ENCODE measurements at regions not wholly inside any gene's neighbourhood (a gene's known extent, or its start where the extent isn't known, plus 50 kb on each side); places are given as distances from the start of the nearest gene placed in this dataset.

GRCh38 chr7:41139789-41140188, 563.1 kb downstream of the INHBA start:
- Histone ChIP-seq H3K9me2 (ENCODE audit: insufficient read depth, low read length) (no peaks in the 10 kb centered on the region), H3K4me3 (ENCODE audit: low read depth, low read length, poor library complexity, severe bottlenecking) (no peak overlapping the region), H4K20me1 (ENCODE audit: insufficient read depth, low read length) (no peaks in the 10 kb centered on the region), H3K9me3 (ENCODE audit: low read length) (no peaks in the 10 kb centered on the region), H3K4me2 (ENCODE audit: low read length) (no peak overlapping the region), H3K27ac (ENCODE audit: low read depth, low read length, poor library complexity, severe bottlenecking) (no peak overlapping the region), H3K36me3 (ENCODE audit: insufficient read depth, low read length) (no peaks in the 10 kb centered on the region), H3K79me2 (ENCODE audit: insufficient read depth, low read depth, low read length) (no peaks in the 10 kb centered on the region), H2AFZ (ENCODE audit: low read length) (no peak overlapping the region), H3K4me1 (ENCODE audit: insufficient read depth, low read length, poor library complexity, severe bottlenecking) (no peaks in the 10 kb centered on the region)
- DNase-seq (ENCODE audit: low spot score): no peak
- intact Hi-C loops (cut with micrococcal nuclease; ENCODE audit: unreplicated experiment): no loop called here
- ChIA-PET POLR2A (no interaction called here), CTCF (ENCODE audit: unreplicated experiment) (interaction anchor here (0.6 kb wide), 1 partner anchor 390 kb away, joined by 3 read pairs; no protein-coding TSS in a partner anchor)
- TF ChIP-seq EZH2phosphoT487 (IDR thresholded peaks at IDR 0.05; ENCODE audit: borderline replicate concordance, low read depth, low read length) (no peak), CTCF (conservative IDR thresholded peaks at IDR 0.05; ENCODE audit: low read length) (no peak)
- no TSS peak for BruUV-seq (replicated peaks)

- peaks cover 31% of the 10 kb centered on the region for H3K4me1 ChIP-seq (ENCODE audit: insufficient read depth, low read length, poor library complexity, severe bottlenecking)
- no peaks in the 10 kb centered on the region for H3K79me2 ChIP-seq (ENCODE audit: insufficient read depth, low read depth, low read length)
- no peaks in the 10 kb centered on the region for H4K20me1 ChIP-seq (ENCODE audit: insufficient read depth, low read length)
- ChIA-PET POLR2A (no interaction called here), CTCF (ENCODE audit: unreplicated experiment) (no interaction called here)
- no peak overlapping the region for H3K27ac ChIP-seq (ENCODE audit: low read depth, low read length, poor library complexity, severe bottlenecking)
- H3K9me3 ChIP-seq (ENCODE audit: low read length): no peaks in the 10 kb centered on the region
- H3K36me3 ChIP-seq (ENCODE audit: insufficient read depth, low read length): no peaks in the 10 kb centered on the region
- BruUV-seq (replicated peaks): no TSS peak
- DNase-seq (ENCODE audit: low spot score): no peak
- H2AFZ ChIP-seq (ENCODE audit: low read length): no peak overlapping the region
- H3K9me2 ChIP-seq (ENCODE audit: insufficient read depth, low read length): no peaks in the 10 kb centered on the region
- no peak overlapping the region for H3K4me3 ChIP-seq (ENCODE audit: low read depth, low read length, poor library complexity, severe bottlenecking)
- no peak overlapping the region for H3K4me2 ChIP-seq (ENCODE audit: low read length)
- intact Hi-C loops (cut with micrococcal nuclease; ENCODE audit: unreplicated experiment): no loop called here
- TF ChIP-seq EZH2phosphoT487 (IDR thresholded peaks at IDR 0.05; ENCODE audit: borderline replicate concordance, low read depth, low read length) (no peak), CTCF (conservative IDR thresholded peaks at IDR 0.05; ENCODE audit: low read length) (no peak)
These were observed 566.3 kb downstream of the INHBA start for GRCh38 chr7:41136551-41136950.

GRCh38 chr7:41135511-41135910, 567.4 kb downstream of the INHBA start:
- CTCF ChIA-PET (ENCODE audit: unreplicated experiment): no interaction called here
- TF ChIP-seq EZH2phosphoT487 (IDR thresholded peaks at IDR 0.05; ENCODE audit: borderline replicate concordance, low read depth, low read length) (no peak), CTCF (conservative IDR thresholded peaks at IDR 0.05; ENCODE audit: low read length) (no peak)
- peaks cover 33% of the 10 kb centered on the region for H3K4me1 ChIP-seq (ENCODE audit: insufficient read depth, low read length, poor library complexity, severe bottlenecking)
- H3K4me2 ChIP-seq (ENCODE audit: low read length): no peak overlapping the region
- no peaks in the 10 kb centered on the region for H3K9me2 ChIP-seq (ENCODE audit: insufficient read depth, low read length)
- no peak overlapping the region for H3K4me3 ChIP-seq (ENCODE audit: low read depth, low read length, poor library complexity, severe bottlenecking)
- H4K20me1 ChIP-seq (ENCODE audit: insufficient read depth, low read length): no peaks in the 10 kb centered on the region
- no peak for DNase-seq (ENCODE audit: low spot score)
- POLR2A ChIA-PET: no interaction called here
- intact Hi-C loops (cut with micrococcal nuclease; ENCODE audit: unreplicated experiment): no loop called here
- no peak overlapping the region for H2AFZ ChIP-seq (ENCODE audit: low read length)
- H3K9me3 ChIP-seq (ENCODE audit: low read length): no peaks in the 10 kb centered on the region
- H3K79me2 ChIP-seq (ENCODE audit: insufficient read depth, low read depth, low read length): no peaks in the 10 kb centered on the region
- BruUV-seq (replicated peaks): no TSS peak
- H3K36me3 ChIP-seq (ENCODE audit: insufficient read depth, low read length): no peaks in the 10 kb centered on the region
- no peak overlapping the region for H3K27ac ChIP-seq (ENCODE audit: low read depth, low read length, poor library complexity, severe bottlenecking)
